Gastroesophageal sphincter (tissue), 3 donors: ENCODE measurements at regions not wholly inside any gene's neighbourhood (a gene's known extent, or its start where the extent isn't known, plus 50 kb on each side); places are given as distances from the start of the nearest gene placed in this dataset.

Experiments
- CTCF ChIP-seq, 4 experiments: fragments of 200-600 bp in 2 of 4; fragments of 450-650 bp in 2 of 4; sonication (generic) in 1 of 4; IDR thresholded peaks; one replicate each; pipeline ENCODE4 v1.5.1; 2017 to 2019; ENCODE audit warnings: antibody characterized with exemption in 4 of 4, mild to moderate bottlenecking in 2 of 4, moderate library complexity in 2 of 4
- EP300 ChIP-seq: sonication (generic); formaldehyde crosslinking; IDR thresholded peaks from one replicate; pipeline ENCODE4 v1.6.1; 2017; ENCODE audit warnings: antibody characterized with exemption, mild to moderate bottlenecking
- POLR2A ChIP-seq, 2 donors: fragments of 450-650 bp; IDR thresholded peaks; one replicate each; pipeline ENCODE4 v1.6.1; 2017; ENCODE audit warnings: antibody characterized with exemption in 2 of 2, mild to moderate bottlenecking in 2 of 2, moderate library complexity in 1 of 2
- POLR2AphosphoS5 ChIP-seq: sonication (generic); formaldehyde crosslinking; IDR thresholded peaks from one replicate; pipeline ENCODE4 v1.6.1; 2017; ENCODE audit warnings: antibody characterized with exemption

DNA sequence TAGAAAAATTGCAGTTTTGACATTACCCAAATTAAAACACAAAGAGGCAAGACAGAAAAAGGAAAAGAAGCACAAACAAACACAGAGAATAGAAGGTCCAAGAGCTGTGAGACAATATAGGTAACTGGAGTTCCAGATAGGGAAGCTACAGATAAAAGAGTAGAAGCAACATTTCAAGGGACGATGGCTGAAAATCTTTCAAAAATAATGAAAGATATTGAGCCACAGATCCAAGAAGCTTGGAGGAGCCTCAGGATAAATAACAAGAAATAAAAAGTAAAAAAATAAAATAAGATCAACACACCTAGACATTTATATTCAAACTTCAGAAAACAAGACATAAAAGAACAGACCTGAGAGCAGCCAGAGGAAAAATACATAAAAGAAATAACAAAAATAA, 164.9 kb downstream of the FNDC1 start:
- TF ChIP-seq EP300 (no peak), CTCF (IDR thresholded peaks at IDR 0.05) (no peak), POLR2A (IDR thresholded peaks at IDR 0.05) (no peak), POLR2AphosphoS5 (no peak)
